ENCODE measurements at regions not wholly inside any gene's neighbourhood (a gene's known extent, or its start where the extent isn't known, plus 50 kb on each side); places are given as distances from the start of the nearest gene placed in this dataset.

DNA sequence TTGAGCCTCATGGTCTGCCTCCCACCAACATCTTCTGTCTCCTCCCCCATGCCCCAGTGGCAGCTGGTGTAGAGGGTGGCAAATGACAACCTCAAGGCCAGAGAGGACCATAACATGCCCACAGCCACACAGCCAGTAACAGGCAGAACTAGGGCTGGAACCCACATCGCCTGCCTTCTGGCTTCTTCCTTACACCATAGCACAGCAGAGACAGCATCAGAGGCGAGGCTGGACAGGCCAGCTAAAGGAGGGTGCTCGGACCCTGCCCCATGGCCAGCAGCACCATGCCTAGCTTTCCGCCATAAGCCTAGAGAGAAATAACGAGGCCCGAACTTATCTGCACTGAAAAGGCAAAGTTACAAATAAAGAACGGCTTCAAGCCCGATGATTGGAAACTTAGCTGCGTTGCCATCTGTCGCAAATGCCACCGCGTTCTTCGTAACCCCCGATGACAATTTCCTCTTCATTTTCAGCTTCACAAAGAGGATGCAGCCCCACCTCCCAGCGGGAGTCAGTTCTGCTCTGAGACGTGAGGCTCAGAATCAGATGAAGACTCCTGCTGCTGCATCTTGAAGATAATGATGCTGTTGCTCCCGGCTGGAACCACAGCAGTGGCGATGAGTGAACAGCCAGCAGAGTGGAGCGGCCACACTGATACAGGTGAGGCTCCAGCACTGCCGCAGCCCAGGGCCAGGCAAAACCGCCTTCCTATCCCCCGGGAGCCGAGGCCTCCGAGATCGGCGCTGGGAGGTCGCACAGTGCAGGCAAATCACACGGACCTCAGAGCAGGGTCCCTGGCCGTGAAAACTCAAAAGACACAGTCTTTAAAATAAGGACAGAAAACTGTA, 73.8 kb upstream of the RTL6 start:
- Histone ChIP-seq H3K4me3 (ENCODE audit: insufficient read depth, low read length, poor library complexity, severe bottlenecking) (no peak overlapping the region), H3F3A (ENCODE audit: insufficient read depth) (no peaks in the 10 kb centered on the region)

DNA sequence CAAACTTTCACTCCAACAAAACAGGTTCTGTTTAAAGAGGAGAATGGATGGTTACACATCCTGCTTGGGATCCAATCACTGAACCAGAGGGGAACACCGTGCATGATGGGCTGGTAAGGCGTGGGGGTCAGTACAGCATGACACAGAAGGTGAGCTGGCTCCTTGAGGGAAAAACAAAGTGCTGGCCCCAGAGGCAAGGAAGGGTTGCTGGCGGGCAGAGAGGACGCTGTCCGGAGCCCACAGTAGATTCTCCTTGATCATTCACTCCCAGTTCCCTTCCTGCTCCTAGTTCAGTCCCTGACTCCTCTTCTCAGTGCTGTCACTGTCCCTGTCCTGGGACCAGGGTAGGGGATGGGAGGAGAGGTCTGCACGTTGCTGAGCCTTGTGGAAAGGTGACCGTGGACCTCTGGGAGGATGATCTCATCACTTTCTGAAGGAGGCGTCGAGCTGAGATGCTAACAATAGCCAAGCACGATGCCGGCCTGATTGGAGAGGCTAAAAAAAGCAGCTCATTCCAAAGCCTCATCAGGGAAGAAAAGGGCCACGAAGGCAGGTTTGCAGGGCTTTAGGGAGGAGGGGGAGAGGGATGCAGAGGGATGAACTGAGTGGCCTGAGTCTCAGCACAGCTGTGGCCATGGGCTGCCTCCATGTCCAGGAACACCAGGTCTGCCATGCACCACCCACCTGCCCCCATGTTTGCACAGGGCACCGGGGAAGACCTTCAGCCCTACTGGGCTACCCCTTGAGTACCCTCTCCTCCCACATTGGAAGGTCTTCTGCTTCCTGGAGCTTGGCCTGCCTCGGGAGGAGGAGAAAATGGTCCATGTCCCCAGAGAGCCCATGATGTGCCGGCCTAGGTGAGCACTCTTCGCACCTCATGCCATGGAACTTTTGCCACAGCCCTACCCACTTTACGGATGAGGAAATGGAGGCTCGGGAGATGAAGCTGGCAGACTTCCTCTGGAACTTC, 72.7 kb upstream of the RTL6 start:
- no peaks in the 10 kb centered on the region for H3K36me3 ChIP-seq (ENCODE audit: low read length)
- no peak overlapping the region for H2AFZ ChIP-seq (ENCODE audit: low read depth, low read length, severe bottlenecking)
- no peak overlapping the region for H3K4me2 ChIP-seq (ENCODE audit: low read depth, low read length, poor library complexity, severe bottlenecking)
- H3K79me2 ChIP-seq (ENCODE audit: insufficient read depth, low read length): no peaks in the 10 kb centered on the region
- no peaks in the 10 kb centered on the region for H3K9me2 ChIP-seq (replicated peaks; ENCODE audit: insufficient read depth, low read length)
- H4K20me1 ChIP-seq (ENCODE audit: low read depth, low read length): no peaks in the 10 kb centered on the region
- H3K27me3 ChIP-seq (ENCODE audit: low read length): no peaks in the 10 kb centered on the region
- no peak for TF ChIP-seq EZH2phosphoT487 (conservative IDR thresholded peaks at IDR 0.05; ENCODE audit: low read length)
- TF ChIP-seq, protein P1, sequence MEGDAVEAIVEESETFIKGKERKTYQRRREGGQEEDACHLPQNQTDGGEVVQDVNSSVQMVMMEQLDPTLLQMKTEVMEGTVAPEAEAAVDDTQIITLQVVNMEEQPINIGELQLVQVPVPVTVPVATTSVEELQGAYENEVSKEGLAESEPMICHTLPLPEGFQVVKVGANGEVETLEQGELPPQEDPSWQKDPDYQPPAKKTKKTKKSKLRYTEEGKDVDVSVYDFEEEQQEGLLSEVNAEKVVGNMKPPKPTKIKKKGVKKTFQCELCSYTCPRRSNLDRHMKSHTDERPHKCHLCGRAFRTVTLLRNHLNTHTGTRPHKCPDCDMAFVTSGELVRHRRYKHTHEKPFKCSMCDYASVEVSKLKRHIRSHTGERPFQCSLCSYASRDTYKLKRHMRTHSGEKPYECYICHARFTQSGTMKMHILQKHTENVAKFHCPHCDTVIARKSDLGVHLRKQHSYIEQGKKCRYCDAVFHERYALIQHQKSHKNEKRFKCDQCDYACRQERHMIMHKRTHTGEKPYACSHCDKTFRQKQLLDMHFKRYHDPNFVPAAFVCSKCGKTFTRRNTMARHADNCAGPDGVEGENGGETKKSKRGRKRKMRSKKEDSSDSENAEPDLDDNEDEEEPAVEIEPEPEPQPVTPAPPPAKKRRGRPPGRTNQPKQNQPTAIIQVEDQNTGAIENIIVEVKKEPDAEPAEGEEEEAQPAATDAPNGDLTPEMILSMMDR (IDR thresholded peaks at IDR 0.05; ENCODE audit: insufficient read depth, low read length, poor library complexity, severe bottlenecking): no peak
- no peak overlapping the region for H3K4me3 ChIP-seq (ENCODE audit: insufficient read depth, low read length, poor library complexity, severe bottlenecking)
- no peak overlapping the region for H3K9ac ChIP-seq (ENCODE audit: low read length)
- H3F3A ChIP-seq (ENCODE audit: insufficient read depth): no peaks in the 10 kb centered on the region
- no peak overlapping the region for H3K27ac ChIP-seq (ENCODE audit: low read depth, low read length)
- no peaks in the 10 kb centered on the region for H3K9me3 ChIP-seq (ENCODE audit: insufficient read depth, low read length)

More for the DNA sequence above, 73.8 kb upstream of the RTL6 start:
- TF ChIP-seq, protein P1 (IDR thresholded peaks at IDR 0.05; ENCODE audit: insufficient read depth, low read length, poor library complexity, severe bottlenecking): no peak
- no peak for TF ChIP-seq EZH2phosphoT487 (conservative IDR thresholded peaks at IDR 0.05; ENCODE audit: low read length)
- Histone ChIP-seq H3K9ac (ENCODE audit: low read length) (no peak overlapping the region), H3K36me3 (ENCODE audit: low read length) (no peaks in the 10 kb centered on the region), H3K27me3 (ENCODE audit: low read length) (no peaks in the 10 kb centered on the region), H2AFZ (ENCODE audit: low read depth, low read length, severe bottlenecking) (no peak overlapping the region), H3K9me2 (replicated peaks; ENCODE audit: insufficient read depth, low read length) (no peaks in the 10 kb centered on the region), H3K27ac (ENCODE audit: low read depth, low read length) (no peak overlapping the region), H3K79me2 (ENCODE audit: insufficient read depth, low read length) (no peaks in the 10 kb centered on the region), H3K9me3 (ENCODE audit: insufficient read depth, low read length) (no peaks in the 10 kb centered on the region), H4K20me1 (ENCODE audit: low read depth, low read length) (no peaks in the 10 kb centered on the region), H3K4me2 (ENCODE audit: low read depth, low read length, poor library complexity, severe bottlenecking) (no peak overlapping the region)

DNA sequence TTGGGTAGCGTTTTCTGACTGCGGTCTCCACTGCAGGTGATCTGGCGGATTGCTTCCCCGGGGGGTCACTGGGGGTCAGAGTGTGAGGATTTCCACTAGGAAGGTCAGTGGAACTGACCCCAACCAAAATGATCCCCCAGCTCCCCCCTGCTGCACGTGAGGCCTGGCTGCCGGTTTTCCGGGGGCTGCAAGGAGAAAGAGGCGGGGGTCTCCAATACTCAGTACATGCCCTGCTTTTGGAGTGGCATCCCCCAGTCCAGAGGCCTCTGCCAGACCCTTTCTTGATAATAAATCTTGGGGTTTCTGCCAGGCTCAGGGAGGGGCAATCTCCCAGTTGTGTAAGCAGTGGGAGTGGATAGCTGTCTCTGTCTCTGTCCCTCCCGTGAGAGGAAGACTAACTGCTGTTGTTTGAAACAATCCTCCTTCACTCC, 71.5 kb upstream of the RTL6 start:
- no peak for TF ChIP-seq EZH2phosphoT487 (conservative IDR thresholded peaks at IDR 0.05; ENCODE audit: low read length)
- TF ChIP-seq, protein P1 (IDR thresholded peaks at IDR 0.05; ENCODE audit: insufficient read depth, low read length, poor library complexity, severe bottlenecking): no peak
- no peaks in the 10 kb centered on the region for H3K27me3 ChIP-seq (ENCODE audit: low read length)
- no peaks in the 10 kb centered on the region for H3K9me2 ChIP-seq (replicated peaks; ENCODE audit: insufficient read depth, low read length)
- no peak overlapping the region for H3K4me3 ChIP-seq (ENCODE audit: insufficient read depth, low read length, poor library complexity, severe bottlenecking)
- no peak overlapping the region for H3K9ac ChIP-seq (ENCODE audit: low read length)
- no peaks in the 10 kb centered on the region for H3K79me2 ChIP-seq (ENCODE audit: insufficient read depth, low read length)
- H3K9me3 ChIP-seq (ENCODE audit: insufficient read depth, low read length): no peaks in the 10 kb centered on the region
- no peaks in the 10 kb centered on the region for H4K20me1 ChIP-seq (ENCODE audit: low read depth, low read length)
- no peaks in the 10 kb centered on the region for H3F3A ChIP-seq (ENCODE audit: insufficient read depth)
- no peak overlapping the region for H3K4me2 ChIP-seq (ENCODE audit: low read depth, low read length, poor library complexity, severe bottlenecking)
- no peak overlapping the region for H3K27ac ChIP-seq (ENCODE audit: low read depth, low read length)
- H3K36me3 ChIP-seq (ENCODE audit: low read length): no peaks in the 10 kb centered on the region
- H2AFZ ChIP-seq (ENCODE audit: low read depth, low read length, severe bottlenecking): no peak overlapping the region
